PC-9 (cell line): ENCODE measurements at regions not wholly inside any gene's neighbourhood (a gene's known extent, or its start where the extent isn't known, plus 50 kb on each side); places are given as distances from the start of the nearest gene placed in this dataset.

Experiments used
- EZH2 ChIP-seq: fragments of 200-600 bp; sonication (generic); IDR thresholded peaks from 2 replicates; pipeline ENCODE4 v1.8.0; 2017; ENCODE audit warnings: antibody characterized with exemption, low read depth
- TF ChIP-seq, protein P1 (sequence below): fragments of 200-600 bp; sonication (generic); conservative IDR thresholded peaks from 2 replicates; pipeline ENCODE4 v1.6.1; 2017; ENCODE audit warnings: mixed run types, antibody characterized with exemption, mild to moderate bottlenecking, moderate library complexity

- TF ChIP-seq, protein P1, sequence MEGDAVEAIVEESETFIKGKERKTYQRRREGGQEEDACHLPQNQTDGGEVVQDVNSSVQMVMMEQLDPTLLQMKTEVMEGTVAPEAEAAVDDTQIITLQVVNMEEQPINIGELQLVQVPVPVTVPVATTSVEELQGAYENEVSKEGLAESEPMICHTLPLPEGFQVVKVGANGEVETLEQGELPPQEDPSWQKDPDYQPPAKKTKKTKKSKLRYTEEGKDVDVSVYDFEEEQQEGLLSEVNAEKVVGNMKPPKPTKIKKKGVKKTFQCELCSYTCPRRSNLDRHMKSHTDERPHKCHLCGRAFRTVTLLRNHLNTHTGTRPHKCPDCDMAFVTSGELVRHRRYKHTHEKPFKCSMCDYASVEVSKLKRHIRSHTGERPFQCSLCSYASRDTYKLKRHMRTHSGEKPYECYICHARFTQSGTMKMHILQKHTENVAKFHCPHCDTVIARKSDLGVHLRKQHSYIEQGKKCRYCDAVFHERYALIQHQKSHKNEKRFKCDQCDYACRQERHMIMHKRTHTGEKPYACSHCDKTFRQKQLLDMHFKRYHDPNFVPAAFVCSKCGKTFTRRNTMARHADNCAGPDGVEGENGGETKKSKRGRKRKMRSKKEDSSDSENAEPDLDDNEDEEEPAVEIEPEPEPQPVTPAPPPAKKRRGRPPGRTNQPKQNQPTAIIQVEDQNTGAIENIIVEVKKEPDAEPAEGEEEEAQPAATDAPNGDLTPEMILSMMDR, result no peak
- no peak for TF ChIP-seq EZH2
Observed at GRCh38 chr12:111126331-111126730, 206.0 kb upstream of the MYL2 start.
